Stimulated activated memory B cell treated with anti-CD40 and anti-IgM and Interleukin-4, amounts not matched to agents 10 μg/mL and 1 μg/mL and 100 μg/mL, for 72 hours (primary cell): ENCODE measurements at regions not wholly inside any gene's neighbourhood (a gene's known extent, or its start where the extent isn't known, plus 50 kb on each side); places are given as distances from the start of the nearest gene placed in this dataset.

Source experiments
- ATAC-seq: fragments of 150-1000 bp; cut with Tn5 transposase; 2 replicates; pipeline ENCODE4 v1.10.0; 2021
- H3K27ac Mint-ChIP-seq: one replicate; pipeline ENCODE4 v1.8.0; 2022; ENCODE audit warnings: mild to moderate bottlenecking, mixed read lengths
- H3K27me3 Mint-ChIP-seq: one replicate; pipeline ENCODE4 v1.8.0; 2022; ENCODE audit warnings: mixed read lengths
- H3K36me3 Mint-ChIP-seq: one replicate; pipeline ENCODE4 v1.8.0; 2022; ENCODE audit warnings: mixed read lengths
- H3K4me1 Mint-ChIP-seq: one replicate; pipeline ENCODE4 v1.8.0; 2022; ENCODE audit warnings: mixed read lengths
- H3K4me3 Mint-ChIP-seq: one replicate; pipeline ENCODE4 v1.8.0; 2022; ENCODE audit warnings: mild to moderate bottlenecking, moderate library complexity, mixed read lengths
- H3K9me3 Mint-ChIP-seq: one replicate; pipeline ENCODE4 v1.8.0; 2022; ENCODE audit warnings: mixed read lengths

DNA sequence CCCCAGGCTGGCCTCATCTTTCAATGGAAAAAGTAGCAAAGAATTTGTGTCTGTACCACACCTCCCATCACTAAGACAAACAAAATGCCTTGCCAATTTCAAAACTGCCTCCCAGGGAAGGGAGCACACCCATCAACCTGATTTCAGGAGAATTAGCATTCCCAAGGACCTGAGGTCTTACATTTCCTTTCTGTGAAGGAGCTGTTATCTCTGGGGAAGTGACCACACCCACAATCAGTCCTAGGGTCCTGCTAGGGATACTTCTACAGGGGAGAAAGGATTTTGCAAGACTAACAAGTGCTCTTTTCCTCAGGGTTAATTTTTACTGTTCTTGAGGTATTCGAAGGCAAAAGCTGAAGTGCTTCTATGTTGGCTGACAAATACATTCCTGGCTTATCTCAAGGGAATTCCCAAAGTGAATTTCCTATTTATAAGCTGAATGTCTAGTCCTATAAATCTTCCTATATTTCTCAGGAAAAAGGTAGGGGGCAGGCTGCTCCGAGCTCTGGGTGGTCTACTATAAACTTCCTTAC is 97.4 kb upstream of the ITGA1 start:
- Mint-ChIP-seq H3K36me3 (no peaks in the 10 kb centered on the region), H3K27ac (no peak overlapping the region), H3K4me1 (no peaks in the 10 kb centered on the region), H3K27me3 (peaks cover 10% of the 10 kb centered on the region), H3K9me3 (no peaks in the 10 kb centered on the region), H3K4me3 (no peak overlapping the region)
- no peak for ATAC-seq

DNA sequence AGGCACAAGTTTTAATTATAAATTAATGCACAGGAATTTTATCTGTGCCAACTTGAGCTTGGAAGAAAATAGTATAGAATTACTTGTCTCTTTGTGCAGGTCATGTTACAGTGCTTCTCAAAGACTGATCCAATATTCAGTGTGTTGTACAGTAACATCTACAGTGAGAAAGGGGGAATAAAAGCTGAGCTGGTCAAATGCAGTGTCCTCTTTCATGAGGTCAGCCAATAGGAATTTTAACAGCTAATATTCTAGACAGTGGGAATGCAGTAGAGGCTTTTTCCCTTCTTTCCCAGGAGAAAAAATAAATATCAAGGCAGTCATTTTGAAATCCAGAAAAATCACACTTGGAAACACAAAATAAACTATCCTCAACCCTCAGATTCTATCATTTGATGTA is 95.7 kb upstream of the ITGA1 start:
- Mint-ChIP-seq H3K4me3 (no peak overlapping the region), H3K36me3 (no peaks in the 10 kb centered on the region), H3K27me3 (peaks cover 17% of the 10 kb centered on the region), H3K9me3 (no peaks in the 10 kb centered on the region), H3K27ac (no peak overlapping the region), H3K4me1 (no peaks in the 10 kb centered on the region)
- no peak for ATAC-seq

DNA sequence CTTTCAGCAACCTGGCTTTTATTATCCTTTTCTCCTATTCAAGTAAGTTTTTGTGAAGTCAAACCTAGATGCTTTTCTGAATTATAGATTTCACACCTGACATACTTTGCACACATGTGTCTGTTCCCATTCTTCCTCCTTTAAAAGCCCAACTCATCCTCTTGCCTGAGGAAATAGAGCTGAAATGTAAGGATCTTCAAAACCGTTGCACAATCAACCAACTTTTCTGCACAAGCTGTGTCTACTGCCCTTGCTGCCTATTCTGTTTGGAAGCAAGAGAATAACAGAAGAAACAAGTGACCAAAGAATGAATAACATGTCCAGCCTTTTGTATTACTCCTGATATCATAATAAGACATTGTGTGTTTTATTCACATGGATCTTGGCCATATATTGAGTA is 95.1 kb upstream of the ITGA1 start:
- H3K27ac Mint-ChIP-seq = no peak overlapping the region
- no peaks in the 10 kb centered on the region for H3K4me1 Mint-ChIP-seq
- peaks cover 17% of the 10 kb centered on the region for H3K27me3 Mint-ChIP-seq

DNA sequence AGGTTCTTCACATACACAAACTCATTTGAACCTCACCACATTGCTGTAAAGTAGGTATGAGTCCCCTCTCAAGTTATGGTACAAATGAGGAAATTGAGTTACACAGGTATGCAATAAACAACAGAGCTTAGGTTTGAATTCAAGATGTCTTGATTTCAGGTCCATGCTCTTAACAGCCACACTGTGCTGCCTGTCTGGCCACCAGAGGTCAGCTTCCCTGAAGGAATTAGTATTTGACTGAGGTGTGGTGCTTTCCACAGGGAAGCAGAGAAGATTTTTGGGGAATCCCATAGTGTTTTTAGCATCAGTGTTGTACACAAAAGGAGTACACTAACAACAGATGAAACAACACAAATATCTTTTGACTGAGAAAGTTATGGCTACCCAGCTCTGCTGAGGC is 94.4 kb upstream of the ITGA1 start:
- Mint-ChIP-seq H3K27ac (no peak overlapping the region), H3K27me3 (peaks cover 17% of the 10 kb centered on the region), H3K4me3 (no peak overlapping the region), H3K36me3 (no peaks in the 10 kb centered on the region), H3K9me3 (no peaks in the 10 kb centered on the region), H3K4me1 (no peaks in the 10 kb centered on the region)
- ATAC-seq = peak; percentile 40

More for the DNA sequence above, 95.1 kb upstream of the ITGA1 start:
- Mint-ChIP-seq H3K4me3 (no peak overlapping the region), H3K9me3 (no peaks in the 10 kb centered on the region), H3K36me3 (no peaks in the 10 kb centered on the region)
- ATAC-seq = no peak

DNA sequence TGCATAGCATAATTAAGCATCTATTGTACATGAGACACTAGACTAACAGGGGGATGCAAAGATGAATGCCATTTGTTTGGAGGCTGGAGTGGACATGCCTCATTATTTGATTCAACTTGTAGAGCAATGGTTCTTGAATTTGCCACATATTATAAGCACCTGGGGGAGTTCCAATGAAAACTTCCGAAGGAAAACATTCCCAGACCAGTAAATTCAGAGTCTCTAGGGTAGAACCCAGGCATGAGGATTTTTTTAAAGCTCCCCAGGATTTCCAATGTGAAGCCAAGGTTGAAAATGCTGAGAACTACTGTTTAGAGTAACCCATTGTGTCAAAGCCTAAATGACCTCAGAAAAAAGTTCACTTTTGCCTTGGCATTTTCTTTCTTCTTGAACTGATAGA is 93.9 kb upstream of the ITGA1 start:
- no peak for ATAC-seq
- Mint-ChIP-seq H3K9me3 (no peaks in the 10 kb centered on the region), H3K36me3 (no peaks in the 10 kb centered on the region), H3K4me1 (no peaks in the 10 kb centered on the region), H3K27me3 (peaks cover 17% of the 10 kb centered on the region), H3K27ac (no peak overlapping the region), H3K4me3 (no peak overlapping the region)

DNA sequence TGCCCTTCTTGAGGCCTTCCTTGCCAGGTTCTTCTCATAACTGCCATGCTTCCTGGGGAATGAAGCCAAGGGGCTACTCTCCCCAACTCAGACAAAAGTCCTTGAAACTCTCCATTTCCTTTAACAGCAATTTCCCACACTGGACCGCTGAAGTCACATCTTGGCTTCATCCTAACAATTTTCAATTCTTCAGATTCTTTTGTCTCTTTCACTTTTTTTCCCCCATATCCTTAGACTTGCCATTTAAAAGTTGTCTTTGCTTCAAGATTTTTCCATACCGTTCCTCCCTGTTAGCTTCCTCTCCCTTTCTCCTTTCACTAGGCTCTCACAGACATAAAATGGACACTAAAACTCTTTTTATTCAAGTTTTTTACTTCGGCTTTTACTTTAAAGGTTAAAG is 93.1 kb upstream of the ITGA1 start:
- Mint-ChIP-seq H3K27ac (no peak overlapping the region), H3K27me3 (peaks cover 17% of the 10 kb centered on the region), H3K4me3 (no peak overlapping the region), H3K4me1 (no peaks in the 10 kb centered on the region), H3K36me3 (no peaks in the 10 kb centered on the region), H3K9me3 (no peaks in the 10 kb centered on the region)
- ATAC-seq = no peak

DNA sequence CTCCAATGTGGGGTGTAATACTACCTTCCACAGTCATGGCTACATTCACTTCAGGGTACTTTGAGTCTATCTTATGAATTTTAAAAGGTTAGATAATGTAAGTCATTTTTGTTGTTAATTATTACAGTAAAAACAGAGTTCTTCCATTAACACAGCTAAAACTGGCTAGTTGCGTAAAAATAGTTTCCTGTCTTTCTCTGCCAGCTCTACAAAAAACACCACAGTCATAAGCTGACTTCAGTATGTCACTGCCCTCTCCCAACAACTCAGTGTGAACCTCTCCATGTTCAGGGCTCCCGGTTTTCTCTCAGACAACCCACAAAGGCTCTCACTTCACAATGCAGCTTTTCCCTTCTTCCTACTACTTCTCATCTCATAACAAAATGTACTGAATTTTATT is 84.8 kb upstream of the ITGA1 start:
- H3K27me3 Mint-ChIP-seq = no peaks in the 10 kb centered on the region
- H3K4me3 Mint-ChIP-seq = no peak overlapping the region
- no peaks in the 10 kb centered on the region for H3K4me1 Mint-ChIP-seq
- no peak overlapping the region for H3K27ac Mint-ChIP-seq
- ATAC-seq = no peak
- no peaks in the 10 kb centered on the region for H3K36me3 Mint-ChIP-seq
- no peaks in the 10 kb centered on the region for H3K9me3 Mint-ChIP-seq

DNA sequence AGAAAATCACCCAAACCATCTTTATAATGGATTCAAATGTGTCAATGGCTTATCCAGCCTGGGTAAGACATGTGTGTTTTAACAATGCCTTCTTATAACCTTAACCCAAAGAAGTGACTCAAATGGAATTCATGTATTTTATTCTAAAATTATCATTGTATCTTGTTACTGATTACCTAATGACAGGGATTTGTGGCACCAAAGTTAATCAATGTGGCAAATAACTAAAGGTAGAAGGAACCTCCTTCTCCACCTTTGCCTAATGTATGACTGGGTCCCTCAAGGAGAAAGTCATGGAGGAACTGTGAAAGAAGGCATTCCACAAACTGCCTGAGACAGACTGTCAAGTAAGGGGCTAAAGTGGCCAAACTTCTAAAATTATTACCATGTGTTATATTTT is 84.4 kb upstream of the ITGA1 start:
- H3K27ac Mint-ChIP-seq = no peak overlapping the region
- ATAC-seq = no peak
- no peaks in the 10 kb centered on the region for H3K27me3 Mint-ChIP-seq
- H3K36me3 Mint-ChIP-seq = no peaks in the 10 kb centered on the region
- no peaks in the 10 kb centered on the region for H3K4me1 Mint-ChIP-seq
- no peak overlapping the region for H3K4me3 Mint-ChIP-seq
- H3K9me3 Mint-ChIP-seq = no peaks in the 10 kb centered on the region

DNA sequence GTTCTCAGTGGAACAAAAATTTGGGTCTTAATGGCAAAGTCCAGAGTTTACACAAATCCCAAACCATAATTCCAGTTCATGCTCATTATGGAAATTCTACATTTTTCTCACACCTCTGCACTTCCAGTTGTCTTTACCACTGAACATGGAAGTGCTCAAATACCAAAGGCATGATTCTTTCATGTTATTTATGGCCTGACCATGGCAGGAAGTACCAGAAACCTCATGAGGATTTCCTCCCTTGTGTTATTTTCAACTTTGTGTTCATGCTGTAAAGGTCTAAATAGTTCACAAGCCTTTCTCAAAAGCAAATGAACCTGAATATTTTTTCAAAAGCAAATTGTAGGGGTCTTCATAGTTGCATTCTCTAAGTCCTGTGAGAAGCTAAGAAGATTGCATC is 82.0 kb upstream of the ITGA1 start:
- no peak overlapping the region for H3K27ac Mint-ChIP-seq

DNA sequence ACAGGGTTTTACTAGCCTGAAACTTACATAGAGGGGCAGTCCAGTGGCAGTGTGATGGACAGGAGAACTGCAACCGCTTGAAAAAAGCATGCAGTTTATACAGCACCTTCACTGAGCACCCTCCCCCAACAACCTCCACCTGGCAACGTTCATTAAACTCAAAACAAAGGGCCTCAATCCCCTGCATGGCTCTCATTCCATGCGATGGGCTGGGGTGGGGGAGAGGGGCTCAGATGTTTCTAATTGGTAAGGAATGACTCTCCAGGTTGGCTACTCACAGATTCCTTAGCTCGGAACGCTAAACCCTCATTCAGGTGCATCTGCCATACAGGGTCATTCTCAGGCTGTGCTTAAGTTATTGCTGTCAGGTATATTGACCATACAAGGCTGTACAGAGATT is 80.9 kb upstream of the ITGA1 start:
- H3K4me1 Mint-ChIP-seq = no peaks in the 10 kb centered on the region
- no peak for ATAC-seq
- H3K36me3 Mint-ChIP-seq = no peaks in the 10 kb centered on the region
- H3K9me3 Mint-ChIP-seq = no peaks in the 10 kb centered on the region
- H3K4me3 Mint-ChIP-seq = no peak overlapping the region
- H3K27ac Mint-ChIP-seq = no peak overlapping the region
- no peaks in the 10 kb centered on the region for H3K27me3 Mint-ChIP-seq

More for the DNA sequence above, 82.0 kb upstream of the ITGA1 start:
- H3K27me3 Mint-ChIP-seq = no peaks in the 10 kb centered on the region
- H3K4me1 Mint-ChIP-seq = no peaks in the 10 kb centered on the region
- no peaks in the 10 kb centered on the region for H3K9me3 Mint-ChIP-seq
- H3K4me3 Mint-ChIP-seq = no peak overlapping the region
- H3K36me3 Mint-ChIP-seq = no peaks in the 10 kb centered on the region
- no peak for ATAC-seq

DNA sequence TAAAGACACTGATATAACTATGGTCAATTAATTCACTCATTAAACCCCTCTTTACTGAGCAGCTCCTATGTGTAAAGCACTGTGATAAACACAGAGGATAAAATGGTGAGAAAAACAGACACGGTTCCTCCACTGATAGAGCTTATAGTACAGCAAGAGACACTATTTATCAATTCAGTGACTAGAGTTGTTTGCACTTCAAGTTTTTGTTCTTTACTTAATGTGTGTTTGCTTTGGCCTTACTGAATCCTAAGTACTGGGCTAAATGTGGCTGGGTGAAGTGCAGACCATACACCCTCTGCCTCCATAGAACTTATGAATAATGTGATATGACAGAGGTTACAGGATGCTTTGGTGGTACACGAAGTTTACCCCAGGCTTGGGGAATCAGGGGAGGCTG is 80.1 kb upstream of the ITGA1 start:
- no peaks in the 10 kb centered on the region for H3K4me1 Mint-ChIP-seq

DNA sequence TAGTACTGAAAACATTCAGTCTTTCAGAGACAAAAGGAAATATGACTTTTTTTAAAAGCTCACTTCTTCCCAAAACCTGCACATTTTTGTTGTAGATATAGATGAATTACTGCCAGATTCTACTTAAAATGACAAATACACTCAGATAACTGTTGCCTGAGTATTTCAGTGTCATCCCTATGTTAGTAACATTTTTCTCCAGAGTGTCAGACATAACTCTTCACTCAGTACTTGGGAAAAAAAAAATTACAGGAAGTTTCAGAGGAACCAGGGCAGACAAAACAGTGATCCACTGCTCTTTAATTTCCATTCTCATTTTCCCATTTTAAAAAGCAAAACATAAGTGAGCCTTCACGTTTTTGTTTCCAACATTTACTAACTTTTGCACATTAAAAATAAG is 79.3 kb upstream of the ITGA1 start:
- H3K4me1 Mint-ChIP-seq = no peaks in the 10 kb centered on the region
- no peaks in the 10 kb centered on the region for H3K27me3 Mint-ChIP-seq
- ATAC-seq = no peak
- H3K36me3 Mint-ChIP-seq = no peaks in the 10 kb centered on the region
- no peaks in the 10 kb centered on the region for H3K9me3 Mint-ChIP-seq
- no peak overlapping the region for H3K4me3 Mint-ChIP-seq
- H3K27ac Mint-ChIP-seq = no peak overlapping the region

More for the DNA sequence above, 80.1 kb upstream of the ITGA1 start:
- Mint-ChIP-seq H3K9me3 (no peaks in the 10 kb centered on the region), H3K36me3 (no peaks in the 10 kb centered on the region), H3K27me3 (no peaks in the 10 kb centered on the region), H3K27ac (no peak overlapping the region), H3K4me3 (no peak overlapping the region)
- ATAC-seq = no peak

DNA sequence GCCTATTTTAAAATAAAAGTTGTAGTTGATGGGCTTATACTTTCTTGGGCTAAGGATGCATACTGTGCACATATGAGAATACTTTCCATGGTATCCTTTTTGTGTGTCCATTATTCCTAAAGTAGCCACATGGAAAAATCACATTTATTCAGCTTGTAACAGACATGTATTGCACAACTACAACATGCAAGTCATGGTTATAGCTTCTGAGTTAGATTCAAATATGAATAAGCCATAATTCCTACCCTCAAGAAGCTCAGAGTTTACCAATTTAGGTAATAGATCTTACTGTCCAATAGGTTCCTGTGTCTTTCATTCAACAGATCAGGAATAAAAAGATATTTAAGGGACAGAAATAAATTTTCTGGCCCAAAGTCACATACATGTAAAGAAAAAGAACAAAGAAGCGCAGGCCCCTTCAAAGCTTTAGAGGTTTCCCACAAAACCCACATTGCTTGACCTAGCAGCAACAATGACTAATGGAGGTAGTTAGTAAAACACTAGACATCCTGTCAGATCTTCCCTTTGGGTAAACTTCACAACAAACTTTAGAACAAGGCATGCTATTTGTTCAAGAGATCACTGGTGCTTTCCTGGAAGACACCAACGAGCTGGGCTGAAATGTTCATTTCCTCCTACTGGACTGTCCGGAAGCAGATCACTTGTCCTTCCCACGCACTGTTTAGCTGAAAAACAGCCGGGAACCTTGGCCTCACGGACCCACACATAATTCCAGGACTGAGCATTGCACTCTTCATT is 78.4 kb upstream of the ITGA1 start:
- no peak overlapping the region for H3K4me3 Mint-ChIP-seq
- H3K9me3 Mint-ChIP-seq = no peaks in the 10 kb centered on the region
- no peaks in the 10 kb centered on the region for H3K27me3 Mint-ChIP-seq
- H3K27ac Mint-ChIP-seq = no peak overlapping the region
- H3K4me1 Mint-ChIP-seq = no peaks in the 10 kb centered on the region
- peak; percentile 37 for ATAC-seq
- no peaks in the 10 kb centered on the region for H3K36me3 Mint-ChIP-seq

DNA sequence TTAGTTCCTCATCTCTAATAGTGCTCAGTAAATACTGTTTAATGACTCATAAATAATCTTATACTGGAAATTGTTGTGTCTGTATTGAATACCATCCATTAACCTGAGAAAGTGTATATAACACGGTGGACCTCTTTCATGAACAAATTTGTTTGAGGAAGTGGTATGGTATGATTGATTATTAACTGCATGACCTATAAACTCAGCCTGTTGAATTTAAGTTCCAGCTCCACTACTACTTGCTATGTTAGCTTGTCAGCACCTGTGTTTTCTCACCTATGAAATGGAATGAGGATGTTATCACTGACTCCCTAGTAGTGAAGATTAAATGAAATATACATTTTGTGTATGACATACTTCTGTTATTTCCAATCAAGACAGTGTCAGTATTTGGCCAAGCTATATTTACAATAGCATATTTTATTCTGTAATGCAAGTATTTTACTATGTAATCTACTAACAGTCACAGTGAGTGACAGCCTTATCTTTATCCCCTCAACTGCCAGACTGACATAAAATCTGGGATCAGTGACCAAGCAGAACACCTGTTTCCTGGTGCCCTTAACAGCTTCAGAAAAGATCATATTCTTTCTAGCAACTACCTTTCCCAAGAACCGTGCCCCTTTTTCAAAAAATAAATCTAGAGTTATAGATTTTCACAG is 77.3 kb upstream of the ITGA1 start:
- Mint-ChIP-seq H3K27me3 (no peaks in the 10 kb centered on the region), H3K4me3 (no peak overlapping the region), H3K9me3 (no peaks in the 10 kb centered on the region), H3K4me1 (no peaks in the 10 kb centered on the region), H3K36me3 (no peaks in the 10 kb centered on the region), H3K27ac (no peak overlapping the region)
- no peak for ATAC-seq

DNA sequence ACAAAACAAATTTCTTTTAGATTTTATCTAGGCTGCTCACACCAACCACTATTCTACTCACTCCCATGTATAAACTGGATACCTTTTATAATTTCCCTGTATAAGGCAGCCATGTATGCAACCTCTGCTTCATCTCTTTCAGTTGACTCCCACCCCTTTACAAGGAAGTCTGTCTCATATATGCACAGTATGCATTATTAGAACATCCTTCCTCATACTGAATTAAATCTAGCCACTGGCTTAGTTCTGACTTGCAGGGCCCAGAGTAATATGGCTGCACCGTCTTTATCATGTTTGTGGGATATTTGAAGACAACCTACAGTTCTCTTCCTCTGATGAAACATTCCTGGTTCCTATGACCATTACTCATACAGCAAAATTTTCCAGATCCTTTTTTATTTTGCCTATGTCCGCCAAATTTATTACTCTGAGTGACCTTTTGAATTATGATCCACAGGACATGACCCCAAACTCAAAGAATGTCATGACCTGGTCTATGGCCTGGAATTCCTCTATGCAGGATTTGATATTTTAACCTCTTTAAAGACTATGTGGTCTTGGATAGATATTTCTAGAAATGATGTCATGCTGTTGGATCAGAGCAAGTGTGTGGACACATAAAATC is 76.6 kb upstream of the ITGA1 start:
- Mint-ChIP-seq H3K27me3 (no peaks in the 10 kb centered on the region), H3K27ac (no peak overlapping the region), H3K36me3 (no peaks in the 10 kb centered on the region), H3K4me3 (no peak overlapping the region), H3K4me1 (no peaks in the 10 kb centered on the region), H3K9me3 (no peaks in the 10 kb centered on the region)
- ATAC-seq = no peak

DNA sequence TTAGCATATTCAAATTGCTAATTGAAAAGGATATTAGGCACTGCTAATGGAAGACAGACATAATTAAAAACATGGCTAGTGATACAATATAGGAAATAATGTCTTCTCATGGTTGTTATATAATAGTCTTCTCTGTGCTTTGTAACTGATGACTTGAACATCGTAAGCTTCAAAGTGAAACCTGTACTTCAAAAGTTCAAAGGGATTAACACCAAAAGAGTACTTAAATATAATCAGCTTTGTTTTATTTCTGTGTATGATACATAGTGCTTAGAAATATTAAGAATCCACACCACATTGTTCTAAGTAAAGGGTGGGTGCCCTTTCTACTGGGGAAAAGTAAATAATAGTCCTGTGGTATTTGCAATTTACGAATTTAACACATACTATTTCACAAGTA is 75.4 kb upstream of the ITGA1 start:
- Mint-ChIP-seq H3K9me3 (peaks cover 3% of the 10 kb centered on the region), H3K27ac (no peak overlapping the region), H3K4me1 (no peaks in the 10 kb centered on the region), H3K4me3 (no peak overlapping the region), H3K36me3 (no peaks in the 10 kb centered on the region), H3K27me3 (no peaks in the 10 kb centered on the region)
- no peak for ATAC-seq
